KMS-11 (cell line): ENCODE measurements at regions not wholly inside any gene's neighbourhood (a gene's known extent, or its start where the extent isn't known, plus 50 kb on each side); places are given as distances from the start of the nearest gene placed in this dataset.

Source experiments
- H2AFZ ChIP-seq: fragments of 200-600 bp; sonication (generic); 2 replicates; pipeline ENCODE4 v1.6.1; 2016; ENCODE audit warnings: antibody characterized with exemption, mixed run types, low read depth
- H3K27ac ChIP-seq: fragments of 200-600 bp; sonication (generic); 2 replicates; pipeline ENCODE4 v1.6.1; 2016; ENCODE audit warnings: mild to moderate bottlenecking, mixed run types
- H3K27me3 ChIP-seq: fragments of 200-600 bp; sonication (generic); 2 replicates; pipeline ENCODE4 v1.6.1; 2017; ENCODE audit warnings: mild to moderate bottlenecking, low read depth, mixed run types, moderate library complexity; ENCODE audit not compliant: insufficient read depth
- H3K36me3 ChIP-seq: fragments of 200-600 bp; sonication (generic); 2 replicates; pipeline ENCODE4 v1.6.1; 2017; ENCODE audit warnings: mild to moderate bottlenecking, mixed run types; ENCODE audit not compliant: insufficient read depth
- H3K4me1 ChIP-seq: fragments of 200-600 bp; sonication (generic); 2 replicates; pipeline ENCODE4 v1.6.1; 2016; ENCODE audit warnings: mild to moderate bottlenecking, low read depth, mixed run types; ENCODE audit not compliant: poor library complexity, severe bottlenecking
- H3K4me2 ChIP-seq: fragments of 200-600 bp; sonication (generic); 2 replicates; pipeline ENCODE4 v1.7.0; 2016; ENCODE audit warnings: mild to moderate bottlenecking, mixed run types
- H3K4me3 ChIP-seq: fragments of 200-600 bp; sonication (generic); IDR thresholded peaks from 2 replicates; pipeline ENCODE4 v1.6.1; 2017; ENCODE audit warnings: low read depth, low read length, mixed read lengths; ENCODE audit not compliant: insufficient read depth
- H3K79me2 ChIP-seq: fragments of 200-600 bp; sonication (generic); 2 replicates; pipeline ENCODE4 v1.6.1; 2016; ENCODE audit warnings: low read depth, mixed run types; ENCODE audit not compliant: insufficient read depth
- H3K9ac ChIP-seq: fragments of 200-600 bp; sonication (generic); 2 replicates; pipeline ENCODE4 v1.6.1; 2016; ENCODE audit warnings: mild to moderate bottlenecking, mixed run types
- H4K20me1 ChIP-seq: fragments of 200-600 bp; sonication (generic); 2 replicates; pipeline ENCODE4 v1.6.1; 2016; ENCODE audit warnings: mild to moderate bottlenecking, mixed run types; ENCODE audit not compliant: insufficient read depth
- TF ChIP-seq, protein P1 (sequence below): fragments of 200-600 bp; sonication (generic); conservative IDR thresholded peaks from 2 replicates; pipeline ENCODE4 v1.6.1; 2017; ENCODE audit warnings: low read depth, mild to moderate bottlenecking, antibody characterized with exemption, low read length, moderate library complexity, mixed read lengths

DNA sequence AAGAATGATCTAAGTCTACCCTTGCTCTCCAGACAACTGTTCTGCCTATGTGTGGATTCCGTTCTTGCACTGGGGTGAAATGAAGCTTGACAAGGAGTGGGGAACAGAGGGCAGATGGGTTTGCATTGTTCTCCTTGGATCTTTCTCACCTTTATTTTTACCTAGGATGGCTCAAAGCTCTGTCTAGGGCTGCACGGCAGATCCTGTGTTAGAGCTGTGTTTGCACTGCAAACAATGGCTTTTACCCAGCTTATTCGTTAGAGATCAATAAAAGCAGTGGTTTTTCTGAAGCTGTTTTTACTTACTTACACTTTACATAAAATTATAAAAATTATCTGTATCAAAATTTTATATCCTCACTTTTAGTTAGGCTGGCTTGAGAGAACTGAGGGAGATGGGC lies 105.1 kb downstream of the LRIG3 start:
- Histone ChIP-seq H3K4me1 (peaks cover 8% of the 10 kb centered on the region), H3K4me2 (no peak overlapping the region), H3K27me3 (no peaks in the 10 kb centered on the region), H2AFZ (no peak overlapping the region), H4K20me1 (no peaks in the 10 kb centered on the region), H3K36me3 (no peaks in the 10 kb centered on the region), H3K9ac (no peak overlapping the region), H3K27ac (no peak overlapping the region), H3K4me3 (no peak overlapping the region), H3K79me2 (no peaks in the 10 kb centered on the region)
- TF ChIP-seq, protein P1, sequence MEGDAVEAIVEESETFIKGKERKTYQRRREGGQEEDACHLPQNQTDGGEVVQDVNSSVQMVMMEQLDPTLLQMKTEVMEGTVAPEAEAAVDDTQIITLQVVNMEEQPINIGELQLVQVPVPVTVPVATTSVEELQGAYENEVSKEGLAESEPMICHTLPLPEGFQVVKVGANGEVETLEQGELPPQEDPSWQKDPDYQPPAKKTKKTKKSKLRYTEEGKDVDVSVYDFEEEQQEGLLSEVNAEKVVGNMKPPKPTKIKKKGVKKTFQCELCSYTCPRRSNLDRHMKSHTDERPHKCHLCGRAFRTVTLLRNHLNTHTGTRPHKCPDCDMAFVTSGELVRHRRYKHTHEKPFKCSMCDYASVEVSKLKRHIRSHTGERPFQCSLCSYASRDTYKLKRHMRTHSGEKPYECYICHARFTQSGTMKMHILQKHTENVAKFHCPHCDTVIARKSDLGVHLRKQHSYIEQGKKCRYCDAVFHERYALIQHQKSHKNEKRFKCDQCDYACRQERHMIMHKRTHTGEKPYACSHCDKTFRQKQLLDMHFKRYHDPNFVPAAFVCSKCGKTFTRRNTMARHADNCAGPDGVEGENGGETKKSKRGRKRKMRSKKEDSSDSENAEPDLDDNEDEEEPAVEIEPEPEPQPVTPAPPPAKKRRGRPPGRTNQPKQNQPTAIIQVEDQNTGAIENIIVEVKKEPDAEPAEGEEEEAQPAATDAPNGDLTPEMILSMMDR, result no peak

DNA sequence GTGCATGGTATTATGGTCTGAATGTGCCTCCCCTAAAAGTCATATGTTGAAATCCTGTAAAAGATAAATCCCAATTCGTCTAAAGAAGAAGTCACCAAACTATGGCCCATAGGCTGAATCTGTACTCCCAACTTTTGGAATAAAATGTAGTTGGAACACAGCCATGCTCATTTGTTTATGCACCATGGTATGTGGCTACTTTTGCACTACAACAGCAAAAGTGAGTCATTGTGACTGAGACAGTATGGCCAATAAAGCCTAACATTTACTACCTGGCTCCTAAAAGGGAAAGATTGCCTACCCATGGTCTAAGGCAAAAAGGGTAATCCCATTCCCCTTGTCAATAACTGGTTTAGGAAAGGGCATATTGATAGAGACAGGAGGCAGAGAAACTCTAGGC lies 101.8 kb downstream of the LRIG3 start:
- Histone ChIP-seq H3K79me2 (no peaks in the 10 kb centered on the region), H3K4me3 (no peak overlapping the region), H3K4me2 (no peak overlapping the region), H3K9ac (no peak overlapping the region), H3K4me1 (peaks cover 15% of the 10 kb centered on the region), H4K20me1 (no peaks in the 10 kb centered on the region), H3K36me3 (no peaks in the 10 kb centered on the region), H3K27ac (no peak overlapping the region), H2AFZ (no peak overlapping the region), H3K27me3 (no peaks in the 10 kb centered on the region)
- TF ChIP-seq, protein P1, result no peak

DNA sequence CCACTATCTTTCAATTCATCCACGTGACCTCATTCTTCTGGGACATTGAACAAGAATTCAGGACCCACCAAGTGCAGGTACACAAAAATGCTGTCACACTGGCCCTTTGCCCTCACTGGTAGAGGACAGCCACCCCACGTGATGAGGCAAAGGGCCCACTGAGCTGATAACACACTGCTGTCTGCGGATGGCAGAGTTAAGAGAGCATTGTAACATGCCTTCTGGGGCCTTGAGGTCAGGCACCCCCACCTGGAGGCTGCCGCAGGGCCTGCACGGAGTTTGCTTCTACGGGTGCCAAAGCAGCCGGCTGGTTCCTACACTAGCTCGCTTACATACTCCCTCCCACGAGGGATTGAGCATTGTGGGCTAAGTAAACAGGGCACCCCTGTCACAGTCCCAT lies 101.0 kb downstream of the LRIG3 start:
- H3K27me3 ChIP-seq, result no peaks in the 10 kb centered on the region
- no peak overlapping the region for H3K4me3 ChIP-seq
- peaks cover 15% of the 10 kb centered on the region for H3K4me1 ChIP-seq
- no peak overlapping the region for H3K9ac ChIP-seq
- TF ChIP-seq, protein P1, result no peak
- no peaks in the 10 kb centered on the region for H4K20me1 ChIP-seq
- H3K36me3 ChIP-seq, result no peaks in the 10 kb centered on the region
- H3K4me2 ChIP-seq, result no peak overlapping the region; the same call in 1 of the 2 replicates
- no peak overlapping the region for H2AFZ ChIP-seq
- no peaks in the 10 kb centered on the region for H3K79me2 ChIP-seq
- H3K27ac ChIP-seq, result no peak overlapping the region

DNA sequence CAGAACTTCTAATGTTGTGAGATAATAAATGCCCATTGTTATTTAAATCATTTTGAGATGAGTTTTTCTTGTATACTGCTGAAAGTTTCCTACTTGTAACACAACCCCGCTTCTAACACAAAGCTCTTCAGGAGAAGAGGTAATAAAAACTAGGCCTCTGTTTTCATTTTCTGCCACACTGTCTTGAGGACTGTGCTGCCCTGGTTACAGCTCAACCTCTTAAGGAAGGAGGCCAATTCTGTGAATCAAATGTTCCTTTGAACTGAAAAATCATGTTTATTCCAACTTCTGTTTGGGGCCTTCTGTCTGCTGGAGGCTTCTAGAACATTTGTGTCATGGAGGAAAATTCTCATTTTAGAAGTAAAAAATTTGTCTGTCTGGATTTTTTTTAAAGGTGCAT lies 100.3 kb downstream of the LRIG3 start:
- peaks cover 15% of the 10 kb centered on the region for H3K4me1 ChIP-seq
- H3K9ac ChIP-seq, result no peak overlapping the region
- H2AFZ ChIP-seq, result no peak overlapping the region
- H3K4me2 ChIP-seq, result peak overlapping the region; percentile 4; the same call in 1 of the 2 replicates
- TF ChIP-seq, protein P1, result no peak
- H3K36me3 ChIP-seq, result no peaks in the 10 kb centered on the region
- peak overlapping the region; percentile 16; the same call in 1 of the 2 replicates for H3K27ac ChIP-seq
- no peaks in the 10 kb centered on the region for H4K20me1 ChIP-seq
- H3K4me3 ChIP-seq, result no peak overlapping the region
- H3K27me3 ChIP-seq, result no peaks in the 10 kb centered on the region
- no peaks in the 10 kb centered on the region for H3K79me2 ChIP-seq
